IPS DF 4.7 (cell line): ENCODE measurements at regions not wholly inside any gene's neighbourhood (a gene's known extent, or its start where the extent isn't known, plus 50 kb on each side); places are given as distances from the start of the nearest gene placed in this dataset.

ENCODE experiments used
- DNase-seq: peaks from one replicate; pipeline ENCODE4 v3.0.0-alpha.2; 2013; ENCODE audit warnings: low spot score; ENCODE audit errors: extremely low read depth

DNA sequence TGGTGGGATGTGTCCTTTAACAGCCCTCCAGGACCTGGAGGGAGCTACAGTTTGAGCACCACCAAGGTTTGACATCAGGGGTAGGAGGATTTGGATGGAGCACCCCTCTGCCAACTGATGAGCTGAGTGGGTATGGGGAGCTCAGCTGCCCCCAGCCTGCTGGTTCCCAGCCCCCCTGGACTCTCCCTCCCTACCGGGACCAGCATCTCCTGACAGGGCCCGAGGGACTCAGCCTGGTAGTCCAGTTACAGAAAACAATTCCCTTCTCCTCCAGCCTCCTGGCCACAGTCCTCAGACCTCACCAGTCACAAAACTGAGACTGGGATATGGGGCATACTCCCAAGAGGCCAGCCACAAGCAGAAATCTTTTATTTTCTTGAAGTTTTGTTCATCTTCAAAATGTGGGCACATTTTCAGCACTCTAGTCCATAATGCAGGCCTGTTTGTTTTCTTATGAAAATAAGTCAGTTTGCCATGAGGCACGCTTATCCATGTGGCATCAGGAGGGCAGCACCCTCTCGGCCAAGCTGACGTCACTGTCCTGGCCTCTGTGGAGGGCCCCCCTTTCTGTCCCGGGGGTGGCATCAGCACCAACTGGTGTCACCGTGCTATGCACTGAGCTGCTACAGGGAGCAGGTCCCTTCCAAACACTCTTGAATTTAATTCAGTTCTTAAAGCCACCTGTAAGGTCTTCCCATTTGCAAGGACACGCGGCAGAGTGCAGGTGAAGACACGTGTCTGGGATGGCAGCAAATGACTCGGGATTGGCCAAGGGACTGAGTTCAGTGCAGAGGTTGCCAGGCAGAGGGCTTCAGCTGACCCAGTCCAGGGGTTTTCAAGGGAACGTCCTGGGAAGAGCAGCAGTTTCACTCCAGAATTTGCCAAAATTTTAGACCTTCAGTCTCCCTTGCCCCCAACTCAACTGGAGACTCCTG lies 187.6 kb downstream of the GADD45G start:
- DNase-seq, result no peak

DNA sequence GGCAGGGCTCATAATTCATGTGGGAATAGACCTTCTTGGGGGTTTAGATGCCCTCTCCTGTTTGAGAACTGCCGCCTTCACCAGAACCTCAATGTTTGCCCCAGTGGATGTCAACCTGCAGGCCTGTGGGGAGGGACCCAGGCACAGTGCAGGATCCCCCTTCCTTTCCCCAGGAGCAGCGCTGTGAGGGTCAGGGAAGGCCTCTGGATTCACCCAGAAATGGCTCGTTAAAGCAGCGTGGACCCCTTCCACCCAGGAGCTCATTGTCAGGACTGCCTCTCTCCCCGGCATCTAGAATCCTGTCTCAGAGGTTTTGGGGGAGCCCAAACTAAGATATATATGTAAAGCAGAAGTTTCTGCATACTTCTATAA lies 188.3 kb downstream of the GADD45G start:
- DNase-seq, result no peak

DNA sequence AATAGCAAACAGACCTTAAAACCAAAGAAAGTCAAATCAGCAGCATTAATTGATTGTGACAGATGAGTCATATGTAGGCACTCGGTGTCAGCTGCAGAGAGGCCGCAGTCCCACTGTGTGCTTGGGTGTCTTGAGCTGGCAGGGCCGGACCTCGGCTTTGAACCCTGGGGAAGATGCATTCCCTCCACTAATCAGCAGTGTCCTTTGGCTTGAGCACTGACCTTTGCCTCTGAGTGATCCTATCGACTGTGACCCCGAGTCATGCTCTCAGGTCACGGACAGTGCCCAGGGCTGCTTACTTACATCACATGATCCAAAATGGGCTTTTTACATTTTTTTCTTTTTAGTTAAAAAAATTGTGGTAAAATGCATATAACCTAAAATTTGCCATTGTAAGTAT lies 188.7 kb downstream of the GADD45G start:
- DNase-seq, result no peak

DNA sequence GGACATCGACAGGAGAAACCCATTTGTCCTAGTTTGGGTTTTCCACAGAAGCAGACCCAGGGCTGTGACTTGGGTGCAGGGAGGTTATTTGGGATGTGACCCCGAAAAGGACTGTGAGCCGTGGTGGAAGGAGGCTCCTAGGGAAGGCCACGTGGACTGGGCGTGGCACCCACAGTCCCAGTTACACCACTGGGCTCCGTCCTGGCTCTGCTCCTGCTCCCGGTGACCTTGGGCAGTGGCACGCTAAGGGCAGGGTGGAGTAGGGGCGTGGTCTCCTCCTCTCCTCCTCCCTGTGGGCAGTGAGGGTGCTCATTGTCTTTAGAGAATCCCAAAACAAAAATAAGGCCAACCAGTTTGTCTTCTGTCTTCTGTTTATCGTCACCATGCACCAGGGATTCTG lies 190.1 kb downstream of the GADD45G start:
- no peak for DNase-seq

GRCh38 chr9:89795538-89796195 lies 190.9 kb downstream of the GADD45G start:
- no peak for DNase-seq

DNA sequence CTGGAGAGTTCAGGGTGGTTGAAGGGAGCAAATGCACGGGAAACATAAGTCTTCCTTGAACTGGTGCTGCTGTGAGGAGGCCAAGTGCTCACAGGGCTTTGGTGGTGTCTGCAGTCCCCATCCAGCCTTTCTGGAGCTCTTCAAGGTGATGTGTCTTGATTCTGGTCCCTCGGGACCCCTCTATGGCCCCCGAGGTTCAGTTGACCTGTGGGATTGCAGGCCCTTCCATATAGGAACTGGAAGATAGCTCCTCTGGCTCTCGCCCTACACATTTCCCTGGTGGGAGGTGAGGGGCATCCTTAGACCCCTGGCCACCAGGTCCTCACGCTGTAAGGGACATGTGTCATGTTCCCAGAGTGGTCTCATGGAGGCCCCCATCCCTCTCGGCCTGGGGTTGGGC lies 191.8 kb downstream of the GADD45G start:
- no peak for DNase-seq

DNA sequence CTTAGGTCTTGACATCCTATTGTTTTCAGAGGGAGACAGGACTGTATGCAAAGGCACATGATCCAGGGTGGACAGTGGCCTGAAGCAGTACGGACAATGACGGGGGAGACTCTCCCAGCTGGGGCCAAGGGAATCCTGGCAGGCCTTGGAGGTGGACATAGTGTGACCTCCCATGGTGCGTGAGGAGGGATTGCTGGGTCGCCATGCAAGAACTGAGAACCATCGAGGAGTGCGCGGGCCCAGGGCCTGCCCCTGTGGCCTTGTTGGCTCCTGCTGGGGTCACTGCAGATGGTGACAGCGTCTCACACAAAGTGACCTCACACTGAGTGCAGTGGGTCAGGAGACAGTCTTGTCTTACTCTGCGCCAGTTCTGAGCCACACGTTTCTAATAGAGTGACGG lies 192.4 kb downstream of the GADD45G start:
- DNase-seq, result no peak

- DNase-seq, result no peak
These were observed 193.2 kb downstream of the GADD45G start for GRCh38 chr9:89797937-89798455.

- DNase-seq, result no peak
These were observed 193.8 kb downstream of the GADD45G start for GRCh38 chr9:89798547-89799120.

DNA sequence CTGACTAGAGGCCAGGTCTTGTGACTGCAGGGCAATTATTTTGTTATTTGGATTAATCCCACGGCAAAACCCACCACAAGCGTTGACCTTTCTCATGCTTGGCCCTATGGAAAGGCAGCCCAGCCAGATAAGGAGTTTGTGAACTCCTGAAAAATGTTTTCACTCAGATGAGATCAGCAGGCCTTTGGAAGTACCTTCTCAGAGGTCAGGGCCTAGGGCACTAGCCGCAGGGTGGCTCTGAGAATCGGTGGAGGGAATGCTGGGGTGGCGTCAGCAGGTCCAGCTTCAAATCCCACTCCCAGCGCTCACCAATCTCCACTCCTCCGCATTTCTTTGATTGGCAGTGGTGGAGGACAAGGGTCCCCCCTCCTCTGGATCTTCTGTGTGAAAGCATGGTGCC lies 194.4 kb downstream of the GADD45G start:
- no peak for DNase-seq

GRCh38 chr9:89799766-89800165 lies 195.0 kb downstream of the GADD45G start:
- no peak for DNase-seq

GRCh38 chr9:89801341-89801740 lies 196.5 kb downstream of the GADD45G start:
- no peak for DNase-seq

GRCh38 chr9:89801742-89802670 lies 197.2 kb downstream of the GADD45G start:
- no peak for DNase-seq

DNA sequence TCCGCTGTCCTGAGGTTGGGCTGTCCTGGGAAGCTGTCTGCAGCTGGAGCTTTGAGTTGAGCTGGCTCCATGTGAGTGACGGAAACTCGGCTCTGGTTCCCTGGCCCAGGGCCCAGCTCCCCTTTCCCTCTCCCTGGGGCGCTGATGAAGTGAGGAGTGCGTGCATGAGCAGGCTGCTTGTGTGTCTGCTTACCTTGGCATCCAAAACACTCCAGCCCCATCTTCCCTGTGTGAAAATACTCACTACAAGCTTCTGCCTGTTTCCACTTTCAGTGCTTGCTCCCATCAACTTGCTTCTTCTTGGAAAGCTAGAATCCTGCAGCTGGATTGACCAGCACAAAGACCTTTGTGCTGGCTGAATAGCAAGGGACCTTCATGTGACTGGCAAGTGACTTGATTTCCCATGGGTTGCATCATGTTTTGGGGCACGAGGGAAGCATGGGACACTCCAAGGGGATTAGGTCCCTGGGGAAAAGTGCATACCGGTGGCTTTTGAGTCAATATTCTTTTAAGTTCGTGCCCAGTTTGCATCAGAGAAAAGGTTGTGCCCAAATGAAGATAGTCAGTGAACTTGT lies 198.1 kb downstream of the GADD45G start:
- no peak for DNase-seq

GRCh38 chr9:89803403-89803802 lies 198.6 kb downstream of the GADD45G start:
- no peak for DNase-seq

DNA sequence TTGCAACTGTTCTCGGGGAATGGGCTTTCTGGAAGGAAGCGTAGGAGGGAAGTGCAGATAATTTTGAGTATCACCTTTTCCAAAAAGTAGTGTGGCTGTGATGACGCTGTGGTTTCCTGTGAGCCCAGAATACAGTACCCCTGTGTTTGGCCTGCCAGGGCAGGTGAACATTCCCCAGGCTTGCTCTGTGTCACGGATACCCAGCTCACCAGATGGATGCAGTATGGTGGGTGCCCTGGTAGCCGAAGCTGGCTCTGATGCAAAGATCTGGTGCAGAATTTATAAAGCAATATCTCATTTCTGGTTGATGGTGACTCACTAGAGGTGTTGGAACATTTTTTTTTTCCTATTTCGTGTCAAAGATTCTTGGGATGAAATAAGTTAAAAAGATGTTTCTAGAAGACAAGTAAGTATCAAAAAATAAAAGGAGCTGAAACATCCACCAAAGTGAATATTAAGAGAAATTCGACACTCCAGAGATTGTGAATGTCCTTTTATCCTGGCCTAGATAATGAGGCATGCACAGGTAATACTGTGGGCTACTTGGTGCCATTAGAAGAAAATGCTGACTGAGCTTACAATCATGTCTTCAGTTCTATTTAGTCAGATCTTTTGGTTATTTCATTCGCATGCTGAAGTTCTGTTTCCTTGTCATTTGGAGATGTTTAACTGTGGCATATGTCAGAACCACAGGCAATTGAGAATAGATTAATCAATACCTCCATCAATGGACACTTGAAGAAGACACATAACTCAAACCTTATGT lies 200.1 kb downstream of the GADD45G start:
- DNase-seq, result no peak

- no peak for DNase-seq
These were observed 200.9 kb downstream of the GADD45G start for GRCh38 chr9:89805571-89806292.

DNA sequence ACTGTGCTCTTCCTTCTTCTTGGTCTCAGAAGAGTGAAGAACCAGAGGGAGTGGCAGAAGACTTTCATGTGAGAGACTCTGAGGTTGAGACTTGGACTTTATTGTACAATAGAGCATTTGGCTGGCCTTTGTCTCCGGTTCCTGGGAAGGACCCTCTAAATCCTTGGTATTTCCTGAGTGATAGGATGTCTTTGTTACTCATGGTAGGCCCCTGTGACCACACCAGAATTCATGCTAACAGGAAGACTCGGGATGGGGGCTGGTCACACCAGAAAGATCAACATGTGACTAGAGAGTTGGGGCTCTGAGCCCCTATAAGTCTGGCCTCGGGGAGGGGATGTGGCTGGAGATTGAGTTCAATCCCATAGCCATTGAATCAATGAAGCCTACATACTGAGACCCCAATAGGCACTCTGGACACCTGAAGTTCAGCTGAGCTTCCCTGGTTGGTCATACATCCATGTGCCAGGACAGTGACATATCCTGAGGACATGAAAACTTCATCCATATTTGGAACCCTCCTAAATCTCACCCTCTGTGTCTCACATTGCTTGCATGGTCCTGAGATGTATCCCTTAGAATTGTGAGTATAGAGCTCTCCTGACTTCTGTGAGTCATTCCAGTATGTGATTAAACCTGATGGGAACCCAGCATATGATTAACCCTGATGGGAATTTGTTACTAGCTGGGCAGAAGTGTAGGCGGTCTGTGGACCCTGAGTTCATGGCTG lies 201.7 kb downstream of the GADD45G start:
- DNase-seq, result no peak

DNA sequence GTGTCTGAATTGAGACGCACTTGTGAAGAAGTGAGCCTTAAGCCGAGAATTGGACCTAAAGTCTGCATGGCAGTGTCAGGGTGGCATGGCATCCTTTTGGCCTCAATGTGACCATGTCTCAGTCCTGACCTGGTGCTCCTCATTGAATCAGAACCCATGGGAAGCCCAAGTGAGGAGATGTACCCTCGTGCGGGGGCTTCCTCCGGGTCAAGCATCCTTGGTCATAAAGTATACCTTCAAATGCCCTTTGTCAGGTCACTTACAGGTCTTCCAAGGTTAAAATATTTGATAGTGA lies 202.2 kb downstream of the GADD45G start:
- DNase-seq, result no peak
